ENCODE measurements at regions not wholly inside any gene's neighbourhood (a gene's known extent, or its start where the extent isn't known, plus 50 kb on each side); places are given as distances from the start of the nearest gene placed in this dataset.
A peak's percentile ranks its signal among the peaks of the same experiment; 100 is the strongest.

DNA sequence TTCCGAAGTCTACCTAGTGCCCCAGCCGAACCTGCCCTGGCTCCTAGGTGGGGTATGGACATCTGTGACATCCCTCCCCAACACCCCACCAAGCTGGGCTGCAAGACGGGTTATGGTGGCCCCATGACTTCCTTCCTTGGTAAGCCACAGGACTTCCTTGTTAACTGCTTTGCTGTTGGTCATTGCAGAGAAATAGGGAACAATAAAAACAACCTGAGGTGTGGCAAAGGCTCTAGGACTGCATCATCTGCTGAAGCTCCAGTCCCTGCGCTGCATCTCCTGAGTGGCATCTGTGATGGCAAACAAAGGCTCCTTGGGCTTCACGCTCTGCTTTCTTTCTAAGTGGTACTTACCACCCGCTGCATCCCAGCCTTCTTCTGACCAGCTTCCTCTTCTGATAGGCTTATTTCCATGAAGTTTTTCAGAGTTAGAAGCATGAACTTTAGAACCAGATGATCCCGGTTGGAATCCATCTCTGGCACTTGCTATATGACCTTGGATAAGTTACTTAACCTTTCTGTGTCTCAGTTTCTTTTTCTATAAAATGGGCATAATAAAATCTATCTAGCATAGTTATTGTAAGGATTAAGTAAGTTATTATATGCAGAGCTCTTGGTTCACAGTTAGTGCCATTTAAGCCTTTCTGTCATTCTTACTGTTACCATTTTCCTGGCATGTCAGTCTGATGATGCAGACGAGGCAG, 216.8 kb downstream of the RPS24 start:
- DNase-seq: no peak

DNA sequence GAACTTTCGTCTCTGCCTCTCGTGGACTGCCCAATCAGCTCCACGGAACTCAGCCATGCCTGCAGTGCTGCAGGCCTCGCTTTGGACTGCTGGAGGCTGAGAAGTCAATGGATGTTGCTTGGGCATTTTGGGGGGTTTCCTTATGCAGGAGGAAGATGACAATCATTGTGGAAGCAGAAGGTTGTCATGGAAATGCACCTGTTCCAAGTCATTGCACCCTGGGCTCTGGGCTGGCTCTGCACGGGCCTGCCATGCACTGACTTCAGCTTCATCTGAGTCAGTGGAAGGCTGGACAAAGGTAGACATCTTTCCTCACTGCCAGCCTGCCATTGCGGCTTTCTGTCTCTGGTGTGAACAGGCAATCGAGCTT, 217.3 kb downstream of the RPS24 start:
- no peak for DNase-seq

DNA sequence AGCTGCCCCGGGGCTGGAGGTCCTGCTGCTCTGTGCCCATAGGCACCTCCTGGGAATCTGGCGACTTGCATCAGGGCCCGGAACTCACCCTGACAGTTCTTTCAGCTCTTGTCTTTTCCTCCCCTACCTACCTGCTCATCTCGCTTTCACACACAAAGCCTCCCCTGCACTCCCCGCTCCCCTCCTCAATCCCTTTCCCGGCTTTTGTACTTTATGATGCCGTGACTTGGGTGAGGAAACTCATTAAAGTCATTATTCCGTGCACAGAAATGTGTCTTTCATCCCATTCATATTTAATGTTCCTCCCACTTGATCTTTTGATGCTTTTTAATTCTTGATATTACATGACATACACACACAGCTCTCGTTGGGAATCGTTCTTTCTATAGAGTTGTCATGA, 218.6 kb downstream of the RPS24 start:
- no peak for DNase-seq

DNA sequence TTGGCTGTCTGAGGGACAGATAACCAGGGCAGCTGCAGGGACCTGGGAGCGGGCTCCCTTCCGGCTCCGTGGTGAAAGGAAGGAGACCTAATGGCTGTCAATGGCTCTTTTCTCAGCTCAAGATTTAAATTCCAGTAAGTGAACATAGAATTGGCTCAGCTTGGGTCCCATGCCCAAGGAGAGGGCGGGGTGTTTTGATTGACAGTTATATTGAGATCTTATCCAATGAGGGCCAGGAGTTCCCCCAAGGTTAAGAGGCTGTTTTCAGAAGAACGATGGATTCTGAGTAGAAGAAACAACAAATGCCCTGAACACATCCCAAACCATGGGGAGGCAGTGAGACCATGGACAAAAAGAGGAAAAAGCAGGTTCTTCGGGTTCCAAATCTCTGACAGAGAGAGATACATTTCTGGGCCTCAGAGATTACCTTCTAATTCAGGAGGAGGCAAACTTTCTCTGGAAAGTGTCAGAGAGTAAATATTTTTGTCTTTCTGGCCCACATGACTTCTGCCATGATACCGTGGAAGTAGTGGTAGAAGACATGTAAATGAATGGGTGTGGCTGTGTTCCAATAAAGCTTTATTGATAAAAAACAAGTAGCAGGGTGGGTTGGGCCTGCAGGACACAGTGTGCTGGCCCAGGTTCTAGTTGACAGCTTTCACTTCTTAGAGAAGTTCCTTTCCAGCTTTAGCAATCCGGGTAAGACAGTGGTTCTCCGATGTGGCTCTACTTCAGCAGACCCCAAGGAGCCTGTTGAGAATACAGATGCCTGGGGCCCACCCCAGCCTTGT, 219.6 kb downstream of the RPS24 start:
- no peak for DNase-seq

DNA sequence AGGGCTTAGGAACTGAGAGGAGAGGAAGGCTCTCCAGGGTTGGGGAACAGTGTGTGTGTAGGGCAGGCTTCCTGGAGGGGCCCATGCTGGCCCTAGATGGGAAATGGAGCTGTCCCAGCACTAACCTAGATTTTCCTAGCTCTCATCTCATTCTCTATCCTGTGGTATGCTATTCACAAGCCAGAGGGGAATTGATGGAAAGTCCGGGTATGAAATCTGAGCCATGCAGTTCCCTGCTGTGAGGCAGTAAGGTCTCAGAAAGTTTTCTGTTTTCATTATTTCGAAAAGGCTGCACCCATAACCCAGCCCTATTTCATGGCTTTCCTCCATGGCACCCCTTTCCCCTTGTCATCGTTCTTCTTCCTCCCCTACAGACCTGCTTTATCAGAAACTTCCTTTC, 220.3 kb downstream of the RPS24 start:
- no peak for DNase-seq

DNA sequence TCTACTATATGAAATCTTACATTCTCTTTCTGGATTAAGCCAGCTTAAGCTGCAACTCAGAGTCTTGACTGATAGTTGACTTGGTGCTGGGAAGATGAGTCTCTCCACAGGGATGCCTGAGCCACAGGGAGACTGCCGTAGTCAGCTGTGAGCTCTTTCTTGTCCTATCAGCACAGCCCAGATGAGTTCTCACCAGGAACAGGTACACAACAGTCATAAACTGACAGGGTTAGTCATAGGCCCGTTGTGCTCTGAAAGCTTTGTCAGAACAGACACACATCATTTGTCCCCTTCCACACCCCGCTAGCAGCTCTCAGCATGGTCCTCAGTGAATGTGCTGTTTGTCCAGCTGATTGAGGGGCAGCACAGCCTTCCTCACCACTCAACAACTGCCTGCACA, 221.6 kb downstream of the RPS24 start:
- DNase-seq: no peak

DNA sequence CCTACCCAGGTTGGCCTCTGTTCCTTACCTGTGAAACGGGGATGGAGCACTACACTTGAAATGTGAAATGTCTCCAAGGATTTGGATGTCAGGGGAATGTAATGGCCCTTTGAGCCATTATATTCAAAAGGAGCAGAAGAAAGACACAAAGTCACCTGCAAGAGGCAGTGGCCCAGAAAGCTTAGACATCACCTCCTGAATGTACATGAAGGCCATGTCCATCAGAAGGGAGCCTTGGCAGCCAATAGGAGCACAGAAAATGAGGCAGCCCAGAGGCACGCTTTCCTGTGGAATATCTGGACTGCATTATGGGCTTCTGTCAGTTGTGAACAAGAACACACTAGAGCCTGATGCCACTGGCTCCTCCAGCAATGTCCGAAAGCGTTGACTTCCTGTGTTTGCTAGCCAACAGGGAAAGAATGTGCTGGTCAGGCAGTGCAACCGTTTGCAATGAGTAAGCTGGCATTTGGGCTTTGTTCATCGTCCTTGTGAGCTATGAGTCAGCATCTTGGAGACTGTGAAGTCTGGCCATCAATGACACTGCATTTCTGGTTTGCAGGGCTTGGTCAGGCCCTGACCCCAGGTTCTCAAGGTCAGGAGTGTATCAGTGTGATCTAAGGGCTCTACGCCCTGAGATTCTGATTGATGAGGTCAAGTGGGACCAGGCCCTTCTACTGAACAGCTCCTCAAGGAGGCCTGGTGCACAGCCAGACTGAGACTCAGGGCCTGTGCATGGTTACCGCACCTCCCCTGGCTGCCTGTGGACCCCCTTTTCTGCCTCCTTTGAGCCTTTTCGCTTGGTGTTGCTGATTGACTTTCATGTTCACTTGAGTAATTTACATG, 222.4 kb downstream of the RPS24 start:
- DNase-seq: peak; percentile 11

DNA sequence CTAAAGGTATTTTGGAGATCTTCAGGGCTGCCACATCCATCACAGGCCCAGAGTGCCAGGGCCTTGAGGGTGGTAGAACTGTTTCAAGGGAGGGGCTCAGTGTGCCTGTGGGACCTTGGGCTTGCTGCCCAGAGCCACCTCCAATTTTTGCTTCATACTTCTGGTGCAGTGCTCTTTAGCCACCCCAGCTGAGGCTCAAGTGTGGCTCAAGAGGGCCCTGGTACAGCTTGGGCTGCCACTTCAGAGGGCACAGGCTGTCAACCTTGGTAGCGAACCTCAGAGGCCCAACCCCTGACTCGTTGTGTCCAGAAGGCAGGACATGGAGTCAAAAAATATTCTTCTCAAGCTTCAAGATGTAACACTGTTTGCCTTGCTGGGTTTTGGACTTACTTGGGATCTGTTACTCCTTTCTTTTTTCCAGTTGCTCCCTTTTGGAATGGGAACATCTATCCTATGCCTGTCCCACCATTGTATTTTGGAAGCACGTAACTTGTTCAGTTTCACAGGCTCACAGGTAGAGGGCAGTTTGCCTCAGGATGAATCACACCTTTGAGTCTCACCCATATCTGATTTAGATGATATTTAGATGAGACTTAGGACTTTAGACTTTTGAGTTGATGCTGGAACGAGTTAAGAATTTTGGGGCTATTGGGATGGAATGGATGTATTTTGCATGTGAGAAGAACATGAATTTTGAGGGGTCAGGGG, 224.8 kb downstream of the RPS24 start:
- DNase-seq: no peak

DNA sequence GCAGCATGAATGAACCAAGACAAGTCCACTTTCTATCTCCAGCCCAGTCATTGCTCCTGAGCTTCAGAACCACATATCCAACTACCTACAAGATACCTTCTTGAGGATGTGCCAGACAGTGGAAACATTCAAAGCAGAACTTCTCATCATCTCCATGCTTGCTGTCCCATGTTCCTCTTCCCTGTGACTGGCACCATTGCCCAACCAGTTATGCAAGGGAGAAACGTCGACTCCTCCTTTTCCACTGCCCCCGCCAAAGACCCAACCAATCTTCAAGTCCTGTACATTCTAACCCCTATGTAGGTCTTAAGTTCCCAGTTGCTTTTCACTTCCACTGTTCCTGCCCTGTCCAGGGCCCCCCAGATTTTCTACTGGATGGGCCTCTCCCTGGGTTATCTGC, 225.7 kb downstream of the RPS24 start:
- DNase-seq: no peak

DNA sequence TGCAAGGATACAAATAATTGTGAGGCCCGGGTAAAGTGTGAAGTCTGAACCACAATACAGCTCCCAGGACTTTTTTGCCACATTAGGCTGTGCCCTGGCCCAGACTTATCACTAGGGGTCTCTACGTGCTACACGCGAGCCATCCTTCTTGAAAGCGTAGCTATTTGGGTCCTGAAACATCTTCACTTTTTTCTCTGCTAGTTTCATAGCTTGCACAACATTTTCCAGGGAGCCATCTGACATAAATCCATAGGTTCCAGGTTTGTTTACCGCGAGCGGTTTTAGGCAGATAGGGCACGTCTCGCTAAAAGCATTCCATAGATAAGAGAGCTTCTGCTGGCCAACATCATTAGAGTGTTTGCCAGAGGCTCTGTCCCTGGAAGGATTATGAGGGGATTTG, 226.5 kb downstream of the RPS24 start:
- no peak for DNase-seq

DNA sequence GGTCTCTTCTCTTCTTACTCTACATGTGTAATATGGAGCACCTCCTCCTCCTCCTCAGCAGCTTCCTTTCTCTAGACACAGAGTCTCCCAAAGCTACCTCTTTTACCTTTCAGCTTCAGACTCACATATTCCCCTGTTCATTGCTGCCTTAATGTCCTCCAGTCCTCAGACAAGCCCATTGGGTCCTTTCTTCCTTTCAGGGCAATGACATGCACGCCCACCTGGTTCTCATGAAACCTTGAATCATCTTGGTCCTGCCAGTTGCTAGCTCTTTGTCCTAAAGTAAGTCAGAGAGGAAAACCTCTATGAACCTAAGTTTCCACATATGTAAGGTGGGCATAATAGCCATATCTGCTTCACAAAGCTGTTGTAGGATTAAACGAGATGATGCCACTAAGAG, 227.0 kb downstream of the RPS24 start:
- no peak for DNase-seq

DNA sequence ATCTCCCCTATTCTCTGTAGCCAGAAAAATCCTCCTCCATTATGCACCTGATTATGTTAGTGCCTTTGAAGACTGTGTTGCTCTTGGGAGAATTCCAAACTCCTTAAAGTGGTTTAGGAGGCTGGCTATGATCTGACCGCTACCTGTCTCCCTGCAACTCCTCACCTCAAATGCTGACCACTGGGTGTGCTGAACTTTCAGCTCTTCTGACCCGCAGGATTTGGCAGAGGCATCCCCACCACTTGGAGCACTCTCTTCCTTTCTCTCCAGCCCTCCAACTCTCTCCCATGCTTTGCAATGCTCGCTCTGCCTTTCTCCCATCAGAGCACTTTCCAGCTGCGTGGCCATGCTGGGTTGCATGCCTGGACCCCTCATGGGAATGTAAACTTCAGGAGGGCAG, 227.6 kb downstream of the RPS24 start:
- DNase-seq: no peak

DNA sequence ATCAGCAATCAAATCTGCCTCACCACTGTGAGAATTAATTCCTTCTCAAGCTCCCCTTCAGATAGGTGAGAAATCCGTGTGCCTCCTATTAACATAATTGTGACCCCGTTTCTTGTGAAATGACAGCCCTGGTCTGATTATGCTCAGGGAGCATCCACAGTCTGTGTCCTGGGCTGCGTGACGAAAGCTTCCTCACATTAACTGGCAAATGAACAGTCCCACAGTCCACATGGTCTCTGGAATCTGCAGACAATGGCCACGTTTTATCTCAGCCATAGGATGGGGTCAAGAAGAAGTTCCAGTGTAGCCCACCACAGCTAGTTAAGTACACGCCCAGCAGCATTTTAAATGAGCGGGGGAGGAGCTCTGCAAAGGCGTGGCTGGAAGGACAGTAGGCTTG, 229.2 kb downstream of the RPS24 start:
- DNase-seq: no peak

DNA sequence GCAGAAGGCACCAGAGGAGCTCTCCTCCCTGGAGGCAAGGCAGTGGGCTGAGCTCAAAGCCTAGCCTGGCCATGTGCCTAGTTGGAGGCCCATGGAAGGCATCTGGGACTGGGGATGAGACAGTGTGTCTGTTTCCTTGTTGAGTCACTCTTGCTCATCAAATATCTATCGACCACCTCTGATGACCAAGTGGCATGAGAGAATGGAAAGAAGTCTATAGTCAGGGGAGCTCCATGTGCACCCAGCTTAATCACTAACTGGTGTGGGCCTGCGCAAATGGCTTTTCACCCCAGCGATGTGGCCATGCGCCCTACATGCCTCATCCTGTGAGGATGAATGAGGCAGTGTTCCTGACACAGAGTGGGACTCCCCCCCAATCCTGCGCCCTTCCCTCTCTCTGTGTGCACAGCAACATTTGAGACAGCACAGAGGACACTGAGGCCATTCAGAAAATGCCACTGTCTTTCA, 229.9 kb downstream of the RPS24 start:
- DNase-seq: no peak

DNA sequence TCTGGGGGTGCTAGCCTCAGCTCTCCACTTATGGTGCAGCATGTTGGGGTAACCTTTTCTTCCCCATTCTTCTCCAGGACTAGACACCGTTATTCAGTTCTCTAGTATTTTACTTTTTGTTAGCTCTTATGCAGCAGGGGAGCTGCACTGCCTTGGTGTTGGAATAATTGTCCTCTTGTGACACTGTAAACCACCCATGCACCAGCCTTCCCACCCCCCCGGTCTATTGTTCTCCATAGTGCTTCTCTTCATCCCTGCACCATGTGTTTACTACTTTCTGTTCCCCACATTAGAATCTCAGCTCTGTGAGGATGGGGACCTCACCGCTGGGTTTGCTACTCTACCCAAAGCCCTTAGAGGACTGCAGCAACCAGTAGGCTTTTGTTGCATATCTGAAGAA, 230.7 kb downstream of the RPS24 start:
- DNase-seq: no peak

DNA sequence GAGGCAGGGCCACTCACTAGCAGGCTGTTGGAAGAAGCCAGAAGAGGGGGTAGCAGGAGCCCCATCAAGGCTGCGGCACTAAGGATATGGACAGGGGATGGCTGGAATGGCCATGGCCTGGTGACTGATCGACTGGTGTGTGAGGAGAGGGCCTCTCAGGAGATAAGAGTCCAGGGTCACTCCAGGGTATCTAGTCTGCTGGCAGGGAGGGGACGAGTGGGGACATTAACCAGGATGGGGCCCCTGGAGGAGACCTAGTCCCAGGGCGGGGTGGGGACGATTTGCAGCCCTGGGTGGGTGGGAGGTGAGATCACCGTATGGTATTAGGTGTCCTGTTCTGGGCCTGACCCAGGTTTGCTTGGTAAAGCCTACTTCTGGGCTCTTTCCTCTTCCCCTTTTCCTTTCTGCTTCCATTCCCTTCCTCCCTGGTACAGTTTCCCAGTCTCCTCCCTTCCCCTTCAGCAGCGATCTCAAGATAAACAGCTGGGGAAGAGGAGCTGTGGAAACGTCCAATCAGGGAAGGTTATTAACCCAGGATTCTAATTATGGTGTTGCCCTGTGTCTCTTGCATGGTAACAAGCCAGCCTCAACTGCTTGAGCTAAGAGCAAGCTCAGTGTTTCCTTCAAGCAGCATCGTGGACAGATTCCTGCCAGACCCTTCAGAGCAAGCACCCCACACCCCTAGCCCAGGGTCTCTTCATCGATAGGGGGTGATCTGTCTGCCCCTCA, 233.2 kb downstream of the RPS24 start:
- no peak for DNase-seq

DNA sequence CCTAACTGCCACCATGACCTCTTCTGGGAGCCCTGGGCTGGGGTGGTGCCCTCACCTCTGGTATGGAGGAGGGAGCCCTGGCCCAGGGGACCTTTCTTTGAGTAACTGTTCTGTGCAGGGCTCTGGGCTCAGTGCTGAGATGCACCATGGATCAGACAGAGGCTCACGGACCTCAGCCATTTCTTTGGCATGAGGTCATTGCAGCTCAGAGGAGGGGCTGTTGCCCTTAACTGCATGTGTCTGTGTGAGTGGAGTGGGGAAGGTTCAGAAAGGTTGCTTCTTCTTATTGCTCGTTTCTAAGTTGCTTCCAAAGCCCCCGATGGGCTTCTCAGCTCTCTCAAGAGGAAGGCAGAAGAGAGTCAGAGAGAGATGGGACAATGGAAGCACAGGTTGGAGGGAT, 233.9 kb downstream of the RPS24 start:
- DNase-seq: no peak

DNA sequence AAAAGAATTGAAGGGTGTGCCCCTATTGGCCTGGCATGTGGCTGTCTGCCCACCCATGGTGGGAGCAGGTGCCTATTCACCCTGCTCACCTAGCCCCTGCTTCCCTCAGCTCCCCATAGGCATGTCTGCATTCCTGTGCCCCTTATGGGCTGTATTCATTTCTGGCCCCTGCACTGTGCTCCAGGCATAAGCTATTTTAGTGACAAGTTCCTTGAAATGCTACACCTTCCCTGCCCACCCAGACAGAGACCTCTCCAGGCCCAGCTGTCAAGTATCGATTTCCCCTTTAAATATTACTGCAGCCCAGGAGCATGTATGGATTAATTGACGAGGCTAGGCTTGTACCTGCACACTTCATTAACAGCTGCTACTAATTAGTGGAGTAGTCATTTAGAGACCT, 235.4 kb downstream of the RPS24 start:
- no peak for DNase-seq

DNA sequence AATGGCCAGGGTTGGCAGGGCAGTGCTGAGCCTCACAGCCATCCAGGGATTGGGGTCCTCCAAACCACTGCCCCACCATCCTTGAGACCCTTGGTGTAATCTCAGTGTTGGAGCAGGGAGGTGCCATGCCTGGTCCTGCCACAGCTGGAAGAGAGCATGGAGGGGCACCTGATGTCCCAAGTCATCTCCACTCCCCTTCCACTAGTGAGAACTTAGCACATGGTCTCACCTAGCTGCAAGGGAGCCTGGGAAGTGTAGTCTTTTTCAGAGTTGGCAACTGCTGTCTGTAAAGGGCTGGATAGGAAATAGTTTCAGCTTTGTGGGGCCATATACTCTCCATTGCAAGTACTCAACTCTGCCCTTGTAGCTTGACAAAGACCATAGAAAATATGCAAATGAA, 238.7 kb downstream of the RPS24 start:
- no peak for DNase-seq

DNA sequence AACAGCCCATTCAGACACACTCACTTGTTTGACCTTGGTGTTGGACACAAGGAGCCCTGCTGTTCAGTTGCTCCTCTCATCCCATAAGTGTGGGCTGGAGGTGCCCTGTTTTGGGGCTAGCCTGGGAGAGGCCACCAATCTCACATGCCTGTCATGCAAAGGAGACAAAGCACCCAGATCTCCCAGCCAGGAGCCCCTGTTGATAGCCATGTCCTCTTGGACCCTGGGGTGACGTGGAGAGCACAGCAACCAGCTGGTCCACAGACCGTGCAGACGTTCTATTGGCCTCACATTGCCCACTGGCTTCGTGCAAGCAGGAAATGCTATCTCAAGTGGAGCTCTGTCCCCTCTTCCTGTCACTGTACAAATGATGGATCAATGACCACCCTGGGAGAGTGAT, 240.8 kb downstream of the RPS24 start:
- no peak for DNase-seq

DNA sequence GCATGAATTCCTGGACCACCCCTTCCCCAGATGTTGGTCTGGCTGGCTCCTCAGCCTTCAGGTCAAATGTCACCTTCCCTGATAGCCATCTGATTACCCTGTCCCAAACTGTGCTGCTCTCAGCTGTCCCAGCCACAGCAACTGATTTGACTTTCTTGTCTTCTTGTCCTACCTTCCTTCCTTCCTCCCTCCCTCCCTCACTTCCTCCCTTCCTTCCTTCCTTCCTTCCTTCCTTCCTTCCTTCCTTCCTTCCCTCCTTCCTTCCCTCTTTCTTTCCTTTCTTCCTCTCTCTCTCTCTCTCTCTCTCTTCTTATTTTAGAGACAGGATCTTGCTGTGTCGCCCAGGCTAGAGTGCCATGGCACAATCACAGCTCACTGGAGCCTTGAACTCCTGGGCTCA, 242.5 kb downstream of the RPS24 start:
- DNase-seq: no peak

DNA sequence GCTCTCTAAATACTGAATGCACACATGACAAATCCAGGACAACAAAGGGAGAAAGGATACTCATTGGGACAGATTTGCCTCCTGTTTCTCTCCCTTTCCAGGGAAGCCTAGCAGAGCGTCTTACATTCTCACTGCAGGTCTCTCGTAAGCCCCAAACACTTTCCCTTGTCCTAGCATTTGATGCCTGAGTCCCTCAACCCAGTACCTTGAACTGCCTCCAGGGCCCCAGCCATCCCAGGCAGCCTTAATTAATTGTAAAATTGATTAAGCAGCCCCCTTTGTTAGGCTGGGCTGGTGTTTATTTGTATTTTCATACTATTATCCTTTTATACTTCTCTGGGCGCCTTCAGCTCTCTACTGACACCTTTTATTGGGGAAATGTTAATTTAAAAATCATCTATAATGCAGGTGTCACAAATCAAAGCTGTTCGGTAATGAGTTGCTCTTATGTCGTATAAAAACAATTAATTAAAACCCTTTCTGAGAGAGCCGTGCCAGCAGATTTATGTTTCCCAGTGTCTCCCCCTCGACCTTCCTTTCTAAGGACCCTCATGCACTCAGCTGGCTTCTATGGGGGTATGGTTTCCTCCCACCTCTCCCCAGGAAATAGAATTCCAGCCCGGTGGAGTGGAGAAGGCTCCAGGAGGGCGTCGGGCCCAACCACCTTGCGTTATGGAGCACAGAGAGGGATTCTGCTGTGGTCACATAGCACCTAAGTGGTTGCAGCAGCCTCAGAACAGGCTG, 243.8 kb downstream of the RPS24 start:
- no peak for DNase-seq
